SIG-M5 treated with dmso at 0.1 percent for 504 hours (cell line): ENCODE measurements at regions not wholly inside any gene's neighbourhood (a gene's known extent, or its start where the extent isn't known, plus 50 kb on each side); places are given as distances from the start of the nearest gene placed in this dataset.

ENCODE experiments used
- DNase-seq: peaks from one replicate; lab custom pipeline; 2025; ENCODE audit not compliant: unreplicated experiment; lab: John Stamatoyannopoulos, UW

GRCh38 chr13:22086597-22087330, 415.9 kb downstream of the FGF9 start:
- DNase-seq: no peak

- DNase-seq: no peak
Measured at GRCh38 chr13:22090106-22090505, 419.2 kb downstream of the FGF9 start.

GRCh38 chr13:22091222-22091970, 420.5 kb downstream of the FGF9 start:
- DNase-seq: no peak

GRCh38 chr13:22091971-22092300, 421.1 kb downstream of the FGF9 start:
- no peak for DNase-seq

GRCh38 chr13:22092791-22093560, 422.1 kb downstream of the FGF9 start:
- no peak for DNase-seq

- DNase-seq: no peak
Measured at GRCh38 chr13:22095794-22096193, 424.9 kb downstream of the FGF9 start.

- DNase-seq: no peak
Measured at GRCh38 chr13:22099585-22099984, 428.7 kb downstream of the FGF9 start.

GRCh38 chr13:22102271-22102670, 431.4 kb downstream of the FGF9 start:
- no peak for DNase-seq

- DNase-seq: no peak
Measured at GRCh38 chr13:22103046-22104027, 432.5 kb downstream of the FGF9 start.

- DNase-seq: no peak
Measured at GRCh38 chr13:22106058-22106457, 435.2 kb downstream of the FGF9 start.

- DNase-seq: peak; percentile 37
Measured at GRCh38 chr13:22107549-22107948, 436.7 kb downstream of the FGF9 start.

- no peak for DNase-seq
Measured at GRCh38 chr13:22108283-22108942, 437.5 kb downstream of the FGF9 start.

GRCh38 chr13:22108979-22109378, 438.1 kb downstream of the FGF9 start:
- no peak for DNase-seq

GRCh38 chr13:22110368-22110767, 439.5 kb downstream of the FGF9 start:
- DNase-seq: no peak

GRCh38 chr13:22111152-22111783, 440.4 kb downstream of the FGF9 start:
- DNase-seq: no peak

- no peak for DNase-seq
Measured at GRCh38 chr13:22111961-22112360, 441.1 kb downstream of the FGF9 start.

GRCh38 chr13:22112956-22113745, 442.3 kb downstream of the FGF9 start:
- no peak for DNase-seq

- DNase-seq: peak; percentile 80
Measured at GRCh38 chr13:22114630-22115311, 443.9 kb downstream of the FGF9 start.
